GM21390 (cell line): ENCODE measurements at regions not wholly inside any gene's neighbourhood (a gene's known extent, or its start where the extent isn't known, plus 50 kb on each side); places are given as distances from the start of the nearest gene placed in this dataset.

Source experiments
- ATAC-seq: cut with Tn5 transposase; IDR thresholded peaks from one replicate; pipeline ENCODE4 v1.9.1; 2021; ENCODE audit not compliant: unreplicated experiment

DNA sequence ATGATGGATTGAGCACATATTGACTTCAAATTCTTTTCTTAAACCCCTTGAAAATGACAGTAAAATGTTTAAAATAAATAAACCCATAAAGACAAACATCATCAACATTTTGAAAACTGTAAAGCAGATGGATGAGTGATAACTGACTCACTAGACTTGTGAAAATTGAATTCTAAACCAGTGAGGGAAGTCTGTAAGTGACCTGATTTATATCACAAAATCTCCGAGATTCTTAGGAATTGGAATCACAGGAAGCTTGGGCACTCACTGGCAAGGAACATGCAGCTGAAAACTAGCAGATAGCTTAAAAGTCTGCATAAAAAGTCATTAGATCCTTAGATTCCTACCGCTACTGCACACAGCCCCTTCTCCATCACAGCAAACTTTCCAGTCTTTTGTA is 51.3 kb upstream of the TSC22D1 start:
- ATAC-seq = no peak

DNA sequence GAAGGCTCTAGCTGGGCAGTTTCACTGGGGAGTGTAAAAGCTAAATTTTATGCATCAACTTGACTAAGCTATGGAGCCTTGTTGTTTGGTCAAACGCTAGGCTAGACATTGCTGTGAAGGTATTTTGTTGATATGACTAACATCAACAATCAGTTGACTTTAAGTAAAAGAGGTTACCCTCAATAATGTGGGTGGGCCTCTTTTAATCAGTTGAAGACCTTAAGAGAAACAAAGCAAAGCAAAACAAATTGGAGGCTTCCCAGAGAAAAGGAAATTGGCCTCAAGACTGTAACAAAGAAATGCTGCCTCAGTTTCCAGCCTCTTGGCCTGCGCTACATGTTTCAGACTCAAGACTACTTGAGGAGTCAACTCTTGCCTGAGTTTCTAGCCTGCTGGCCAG is 50.0 kb upstream of the TSC22D1 start:
- no peak for ATAC-seq
